Glutamatergic neuron (in vitro differentiated cells): ENCODE measurements at regions not wholly inside any gene's neighbourhood (a gene's known extent, or its start where the extent isn't known, plus 50 kb on each side); places are given as distances from the start of the nearest gene placed in this dataset.

Experiments
- DNase-seq: peaks from one replicate; pipeline ENCODE4 v3.0.0; 2022
- H3K27ac Mint-ChIP-seq: one replicate; pipeline ENCODE4 v1.8.0; 2020; ENCODE audit warnings: mild to moderate bottlenecking, mixed read lengths, inconsistent platforms; ENCODE audit not compliant: unreplicated experiment
- H3K27me3 Mint-ChIP-seq: one replicate; pipeline ENCODE4 v1.8.0; 2020; ENCODE audit warnings: mild to moderate bottlenecking, moderate library complexity, mixed read lengths, inconsistent platforms; ENCODE audit not compliant: unreplicated experiment
- H3K36me3 Mint-ChIP-seq: one replicate; pipeline ENCODE4 v1.8.0; 2020; ENCODE audit warnings: mild to moderate bottlenecking, mixed read lengths, inconsistent platforms; ENCODE audit not compliant: unreplicated experiment
- H3K4me1 Mint-ChIP-seq: one replicate; pipeline ENCODE4 v1.8.0; 2020; ENCODE audit warnings: mild to moderate bottlenecking, low read depth, mixed read lengths, inconsistent platforms; ENCODE audit not compliant: unreplicated experiment
- H3K4me3 Mint-ChIP-seq: one replicate; pipeline ENCODE4 v1.8.0; 2020; ENCODE audit warnings: mild to moderate bottlenecking, mixed read lengths, inconsistent platforms; ENCODE audit not compliant: unreplicated experiment
- H3K9me3 Mint-ChIP-seq: one replicate; pipeline ENCODE4 v1.8.0; 2020; ENCODE audit warnings: mild to moderate bottlenecking, moderate library complexity, mixed read lengths, inconsistent platforms; ENCODE audit not compliant: unreplicated experiment
- CTCF ChIP-seq: fragments of 200-600 bp; sonication (generic); IDR thresholded peaks from one replicate; pipeline ENCODE4 v1.5.0; 2021; ENCODE audit not compliant: partially characterized antibody, unreplicated experiment

GRCh38 chr6:87827346-87827745 is 125.3 kb upstream of the AKIRIN2 start:
- TF ChIP-seq CTCF, result no peak
- Mint-ChIP-seq H3K4me1 (peaks cover 3% of the 10 kb centered on the region), H3K4me3 (no peak overlapping the region), H3K9me3 (peaks cover 2% of the 10 kb centered on the region), H3K27me3 (no peaks in the 10 kb centered on the region), H3K27ac (no peak overlapping the region), H3K36me3 (no peaks in the 10 kb centered on the region)
- no peak for DNase-seq

GRCh38 chr6:87826424-87826823 is 124.4 kb upstream of the AKIRIN2 start:
- H3K4me3 Mint-ChIP-seq, result no peak overlapping the region
- TF ChIP-seq CTCF, result no peak
- no peaks in the 10 kb centered on the region for H3K27me3 Mint-ChIP-seq
- no peaks in the 10 kb centered on the region for H3K36me3 Mint-ChIP-seq
- no peaks in the 10 kb centered on the region for H3K4me1 Mint-ChIP-seq
- DNase-seq, result no peak
- H3K9me3 Mint-ChIP-seq, result peaks cover 2% of the 10 kb centered on the region
- H3K27ac Mint-ChIP-seq, result no peak overlapping the region

- TF ChIP-seq CTCF, result no peak
- Mint-ChIP-seq H3K4me3 (no peak overlapping the region), H3K9me3 (peaks cover 2% of the 10 kb centered on the region), H3K4me1 (no peaks in the 10 kb centered on the region), H3K27me3 (no peaks in the 10 kb centered on the region), H3K36me3 (no peaks in the 10 kb centered on the region), H3K27ac (no peak overlapping the region)
- no peak for DNase-seq
Observed at GRCh38 chr6:87825821-87826221, 123.8 kb upstream of the AKIRIN2 start.

- DNase-seq, result no peak
- Mint-ChIP-seq H3K27ac (no peak overlapping the region), H3K9me3 (peaks cover 2% of the 10 kb centered on the region), H3K4me1 (no peaks in the 10 kb centered on the region), H3K36me3 (no peaks in the 10 kb centered on the region), H3K4me3 (no peak overlapping the region), H3K27me3 (no peaks in the 10 kb centered on the region)
- TF ChIP-seq CTCF, result no peak
Observed at GRCh38 chr6:87824958-87825491, 123.0 kb upstream of the AKIRIN2 start.

- no peaks in the 10 kb centered on the region for H3K27me3 Mint-ChIP-seq
- TF ChIP-seq CTCF, result no peak
- H3K4me3 Mint-ChIP-seq, result no peak overlapping the region
- no peak for DNase-seq
- no peaks in the 10 kb centered on the region for H3K36me3 Mint-ChIP-seq
- H3K4me1 Mint-ChIP-seq, result no peaks in the 10 kb centered on the region
- H3K27ac Mint-ChIP-seq, result no peak overlapping the region
- H3K9me3 Mint-ChIP-seq, result peaks cover 2% of the 10 kb centered on the region
Observed at GRCh38 chr6:87822011-87822410, 120.0 kb upstream of the AKIRIN2 start.
